Stomach (tissue), 8 donors: ENCODE measurements at regions not wholly inside any gene's neighbourhood (a gene's known extent, or its start where the extent isn't known, plus 50 kb on each side); places are given as distances from the start of the nearest gene placed in this dataset.

Experiments used
- DNase-seq, 2 donors: peaks; one replicate each; pipeline versions ENCODE4 v3.0.0 to v3.0.0-alpha.2; 2013 to 2019
- H3K27ac ChIP-seq, 5 donors: fragments of 200-600 bp in 4 of 5; sonication (generic) in 4 of 5; one replicate each; pipeline ENCODE4 v1.5.1; 2013 to 2019; ENCODE audit warnings: mild to moderate bottlenecking in 1 of 5, moderate library complexity in 1 of 5
- H3K27me3 ChIP-seq, 3 donors: fragments of 200-600 bp; sonication (generic); one replicate each; pipeline ENCODE4 v1.5.1; 2017 to 2019; ENCODE audit warnings: mixed run types in 1 of 3
- H3K36me3 ChIP-seq, 4 donors: fragments of 200-600 bp; sonication (generic); 1 replicate in 3 of 4; 2 replicates in 1 of 4; pipeline ENCODE4 v1.5.1; 2016 to 2019
- H3K4me1 ChIP-seq, 4 donors: fragments of 200-600 bp; sonication (generic); one replicate each; pipeline ENCODE4 v1.5.1; 2016 to 2019
- H3K4me3 ChIP-seq, 4 donors: fragments of 200-600 bp; sonication (generic) in 3 of 4; one replicate each; pipeline ENCODE4 v1.5.1; 2016 to 2019; ENCODE audit warnings: mild to moderate bottlenecking in 1 of 4
- H3K9me3 ChIP-seq, 4 donors: fragments of 200-600 bp; sonication (generic); one replicate each; pipeline ENCODE4 v1.5.1; 2016 to 2019
- CTCF ChIP-seq, 7 experiments: fragments of 450-650 bp in 4 of 7; fragments of 200-600 bp in 3 of 7; sonication (generic) in 3 of 7; IDR thresholded peaks; one replicate each; pipeline ENCODE4 v1.5.1; 2016 to 2019; ENCODE audit warnings: antibody characterized with exemption in 7 of 7, control low read depth in 2 of 7, mild to moderate bottlenecking in 1 of 7
- EP300 ChIP-seq: sonication (generic); formaldehyde crosslinking; IDR thresholded peaks from one replicate; pipeline ENCODE4 v1.6.1; 2017; ENCODE audit warnings: antibody characterized with exemption
- POLR2A ChIP-seq, 4 donors: fragments of 450-650 bp; IDR thresholded peaks; one replicate each; pipeline ENCODE4 v1.6.1; 2016; ENCODE audit warnings: antibody characterized with exemption in 4 of 4, control low read depth in 2 of 4, mild to moderate bottlenecking in 1 of 4, moderate library complexity in 1 of 4
- POLR2AphosphoS5 ChIP-seq, 3 donors: sonication (generic); formaldehyde crosslinking; IDR thresholded peaks; one replicate each; pipeline ENCODE4 v1.6.1; 2016; ENCODE audit warnings: antibody characterized with exemption in 3 of 3
- WGBS, 5 donors: extraction: QIAGEN DNeasy Blood & Tissue Kit in 3 of 5; methylation state at CpG; one replicate each; pipeline versions ENCODE4 v1.1.5 to v1.1.7; 2013 to 2018; 5-methylcytosine and 5-hydroxymethylcytosine counted together
- intact Hi-C: fragments of 100-400 bp; cut with DNase I; formaldehyde crosslinking; loops from one replicate; pipeline ENCODE4 v1.15.1; 2023; ENCODE audit warnings: low total_unique reads
- donor health status: healthy with polysubstance abuse.
- donor health status: Bipolar disorder and iron deficiency.
- donor health status: healthy.

DNA sequence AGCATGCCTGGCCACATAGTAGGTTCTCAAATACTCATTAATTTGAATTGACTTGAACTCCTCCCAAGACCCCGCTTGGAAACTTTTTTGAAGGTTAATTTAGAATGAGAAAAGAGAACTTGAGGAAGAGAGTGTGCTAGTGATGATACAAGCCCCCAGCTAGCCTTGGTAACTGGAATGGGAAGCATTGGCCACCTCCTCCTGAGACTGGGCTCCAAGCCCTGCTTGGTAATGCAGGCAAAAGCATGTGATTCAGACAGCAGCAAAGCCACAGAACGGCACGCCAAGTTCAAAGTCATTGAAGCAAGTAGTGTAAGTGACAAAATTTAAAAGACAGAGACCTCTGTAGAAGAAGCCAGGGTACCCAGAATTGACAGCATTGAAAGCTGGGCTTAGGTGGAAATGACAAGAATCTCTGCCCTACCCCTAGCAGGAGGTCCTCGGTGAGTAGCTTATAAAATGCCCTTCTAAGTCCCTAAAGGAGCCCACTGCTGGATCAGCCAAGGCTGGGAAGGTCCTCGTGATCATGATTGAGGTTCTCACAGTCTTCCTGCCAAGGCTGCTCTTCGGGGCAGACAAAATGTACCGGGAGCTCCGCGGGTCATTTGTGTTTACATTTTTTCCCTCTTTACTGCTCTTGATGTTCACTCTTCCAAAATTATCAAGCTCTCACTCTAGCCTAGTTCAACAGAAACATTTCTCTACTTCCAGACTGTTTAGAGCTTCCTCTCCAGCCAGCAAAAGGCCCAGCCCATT, 99.4 kb downstream of the TSEN15 start:
- Histone ChIP-seq H3K4me1 (peaks cover 8 to 33% (median 17%) of the 10 kb centered on the region in 4 donors), H3K27me3 (no peaks in the 10 kb centered on the region), H3K9me3 (no peaks in the 10 kb centered on the region), H3K36me3 (no peaks in the 10 kb centered on the region), H3K27ac (peak overlapping the region in 4 of 5 donors; percentile 8 to 79 (median 42)), H3K4me3 (no peak overlapping the region)
- intact Hi-C loops, result no loop called here
- 48 to 80% (median 69%) methylated on average over 9 of the region's 9 CpGs for WGBS, 5 donors
- TF ChIP-seq POLR2AphosphoS5 (IDR thresholded peaks at IDR 0.05) (no peak), POLR2A (IDR thresholded peaks at IDR 0.05) (no peak), CTCF (IDR thresholded peaks at IDR 0.05) (no peak), EP300 (no peak)
- DNase-seq, result no peak

DNA sequence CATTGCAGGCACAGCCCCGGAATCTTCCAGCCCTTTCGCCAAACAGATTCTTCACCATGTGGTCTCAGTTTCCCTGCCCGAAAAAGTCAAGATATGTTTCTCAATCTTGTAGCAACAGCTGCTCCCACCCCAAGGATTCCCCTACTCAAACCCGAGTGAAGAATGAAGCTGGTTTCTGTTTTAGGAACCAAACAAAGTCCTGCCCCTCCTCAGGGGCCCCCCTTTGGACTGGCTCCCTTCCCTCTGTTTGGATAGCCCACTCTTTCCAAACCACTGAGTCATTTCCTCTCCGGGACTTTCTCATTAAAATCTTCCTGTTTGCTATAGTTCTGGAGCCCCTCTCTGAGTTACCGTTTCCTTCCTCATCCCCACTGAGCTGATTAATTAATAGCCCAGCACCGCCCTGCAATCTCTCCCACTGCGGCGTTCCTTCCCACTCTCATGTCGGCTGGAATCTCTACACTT, 100.9 kb downstream of the TSEN15 start:
- no peaks in the 10 kb centered on the region for H3K27me3 ChIP-seq
- H3K36me3 ChIP-seq, result no peaks in the 10 kb centered on the region
- 22 to 37% (median 30%) methylated on average over 10 of the region's 10 CpGs for WGBS, 5 donors
- TF ChIP-seq POLR2A (IDR thresholded peaks at IDR 0.05), result no peak
- TF ChIP-seq POLR2AphosphoS5 (IDR thresholded peaks at IDR 0.05), result no peak
- TF ChIP-seq EP300, result no peak
- no peak for TF ChIP-seq CTCF (IDR thresholded peaks at IDR 0.05)
- peak in 1 of 2 donors; percentile 70 for DNase-seq
- no peaks in the 10 kb centered on the region for H3K9me3 ChIP-seq
- intact Hi-C loops, result no loop called here
- peak overlapping the region; percentile 11 to 40 (median 32) for H3K4me3 ChIP-seq
- H3K4me1 ChIP-seq, result peaks cover 8 to 33% (median 17%) of the 10 kb centered on the region in 4 donors
- H3K27ac ChIP-seq, result peak overlapping the region; percentile 61 to 79 (median 74)

GRCh38 chr1:184152974-184153373, 101.4 kb downstream of the TSEN15 start:
- H3K27ac ChIP-seq, result peak overlapping the region; percentile 61 to 79 (median 74)
- no peak for TF ChIP-seq POLR2A (IDR thresholded peaks at IDR 0.05)
- TF ChIP-seq EP300, result no peak
- no peak for TF ChIP-seq POLR2AphosphoS5 (IDR thresholded peaks at IDR 0.05)
- TF ChIP-seq CTCF (IDR thresholded peaks at IDR 0.05), result no peak
- intact Hi-C loops, result no loop called here
- peak overlapping the region; percentile 11 to 40 (median 32) for H3K4me3 ChIP-seq
- DNase-seq, result no peak
- WGBS, 5 donors, result 40 to 54% (median 47%) methylated on average over 3 to 11 of the region's 11 CpGs
- no peaks in the 10 kb centered on the region for H3K36me3 ChIP-seq
- no peaks in the 10 kb centered on the region for H3K27me3 ChIP-seq
- peaks cover 8 to 33% (median 17%) of the 10 kb centered on the region in 4 donors for H3K4me1 ChIP-seq
- H3K9me3 ChIP-seq, result no peaks in the 10 kb centered on the region

DNA sequence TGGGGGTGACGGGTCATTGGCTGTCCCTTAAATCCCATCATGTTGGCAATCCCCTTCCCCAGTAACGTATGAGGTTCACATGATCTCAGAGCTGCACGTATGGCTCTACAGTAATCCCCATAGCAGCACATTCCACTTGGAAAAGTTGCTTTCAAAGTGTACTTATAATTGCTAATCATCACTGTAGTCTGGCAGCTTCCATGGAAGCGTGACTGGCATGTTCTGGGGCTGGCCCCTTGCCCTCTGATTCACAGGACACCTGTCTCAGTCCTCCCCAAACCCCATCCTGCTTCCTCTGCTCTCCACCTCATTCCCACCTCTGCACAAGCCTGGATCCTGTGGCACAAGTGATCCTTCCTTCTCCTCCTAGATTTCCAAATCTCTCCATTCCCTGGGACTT, 102.2 kb downstream of the TSEN15 start:
- Histone ChIP-seq H3K4me3 (no peak overlapping the region), H3K36me3 (no peaks in the 10 kb centered on the region), H3K9me3 (no peaks in the 10 kb centered on the region), H3K27ac (no peak overlapping the region), H3K27me3 (no peaks in the 10 kb centered on the region), H3K4me1 (peaks cover 8 to 33% (median 17%) of the 10 kb centered on the region in 4 donors)
- 71 to 84% (median 77%) methylated on average over 4 of the region's 4 CpGs for WGBS, 5 donors
- TF ChIP-seq EP300 (no peak), POLR2AphosphoS5 (IDR thresholded peaks at IDR 0.05) (no peak), CTCF (IDR thresholded peaks at IDR 0.05) (no peak), POLR2A (IDR thresholded peaks at IDR 0.05) (no peak)
- DNase-seq, result no peak
- intact Hi-C loops, result no loop called here
